Mesendoderm (in vitro differentiated cells): ENCODE measurements at regions not wholly inside any gene's neighbourhood (a gene's known extent, or its start where the extent isn't known, plus 50 kb on each side); places are given as distances from the start of the nearest gene placed in this dataset.
A peak's percentile ranks its signal among the peaks of the same experiment; 100 is the strongest.

Experiments
- DNase-seq: peaks from one replicate; pipeline ENCODE4 v3.0.0; 2013
- H2AK5ac ChIP-seq: 2 replicates; pipeline ENCODE4 v1.6.1; 2013; ENCODE audit warnings: low read length, inconsistent platforms
- H2BK120ac ChIP-seq: 2 replicates; pipeline ENCODE4 v1.6.1; 2013; ENCODE audit warnings: low read depth, mild to moderate bottlenecking, low read length, moderate library complexity, mixed read lengths
- H2BK15ac ChIP-seq: replicated peaks from 2 replicates; pipeline ENCODE4 v1.6.1; 2013; ENCODE audit warnings: low read depth, mild to moderate bottlenecking, moderate library complexity
- H2BK5ac ChIP-seq: 2 replicates; pipeline ENCODE4 v1.6.1; 2013; ENCODE audit warnings: low read length, inconsistent platforms
- H3K18ac ChIP-seq: 2 replicates; pipeline ENCODE4 v1.6.1; 2013; ENCODE audit warnings: mild to moderate bottlenecking, low read length, mixed read lengths
- H3K23ac ChIP-seq: one replicate; pipeline ENCODE4 v1.6.1; 2013; ENCODE audit warnings: low read length
- H3K27ac ChIP-seq: 2 replicates; pipeline ENCODE4 v1.5.1; 2013; ENCODE audit warnings: low read depth, mild to moderate bottlenecking, inconsistent platforms, low read length, moderate library complexity
- H3K27me3 ChIP-seq: 2 replicates; pipeline ENCODE4 v1.6.1; 2013; ENCODE audit warnings: low read length, control low read depth, mild to moderate bottlenecking, inconsistent platforms; ENCODE audit not compliant: insufficient read depth, poor library complexity
- H3K36me3 ChIP-seq: 2 replicates; pipeline ENCODE4 v1.6.1; 2013; ENCODE audit warnings: low read length, inconsistent platforms; ENCODE audit not compliant: control insufficient read depth, insufficient read depth
- H3K4ac ChIP-seq: one replicate; pipeline ENCODE4 v1.6.1; 2013; ENCODE audit warnings: low read depth, mild to moderate bottlenecking, low read length, moderate library complexity
- H3K4me1 ChIP-seq: 2 replicates; pipeline ENCODE4 v1.6.1; 2013; ENCODE audit warnings: low read depth, low read length, inconsistent platforms; ENCODE audit not compliant: control insufficient read depth
- H3K4me2 ChIP-seq: 2 replicates; pipeline ENCODE4 v1.6.1; 2013; ENCODE audit warnings: low read length
- H3K4me3 ChIP-seq: 2 replicates; pipeline ENCODE4 v1.5.1; 2013; ENCODE audit warnings: mild to moderate bottlenecking, low read length
- H3K56ac ChIP-seq: one replicate; pipeline ENCODE4 v1.6.1; 2013; ENCODE audit warnings: low read length
- H3K79me1 ChIP-seq: 2 replicates; pipeline ENCODE4 v1.6.1; 2013; ENCODE audit warnings: low read length, inconsistent platforms
- H3K79me2 ChIP-seq: 2 replicates; pipeline ENCODE4 v1.6.1; 2013; ENCODE audit warnings: mild to moderate bottlenecking, low read length; ENCODE audit not compliant: control insufficient read depth, insufficient read depth
- H3K9ac ChIP-seq: 2 replicates; pipeline ENCODE4 v1.6.1; 2013; ENCODE audit warnings: low read length, inconsistent platforms
- H4K5ac ChIP-seq: one replicate; pipeline ENCODE4 v1.6.1; 2013; ENCODE audit warnings: low read length
- H4K8ac ChIP-seq: one replicate; pipeline ENCODE4 v1.6.1; 2013; ENCODE audit warnings: low read depth, mild to moderate bottlenecking, control low read depth, low read length, moderate library complexity
- WGBS: extraction: QIAGEN DNeasy Blood & Tissue Kit; methylation state at CpG from one replicate; pipeline ENCODE4 v1.1.7; 2013; ENCODE audit warnings: low lambda C conversion rate, missing lambda C conversion rate; ENCODE audit not compliant: insufficient coverage; ENCODE audit errors: extremely low coverage; 5-methylcytosine and 5-hydroxymethylcytosine counted together

DNA sequence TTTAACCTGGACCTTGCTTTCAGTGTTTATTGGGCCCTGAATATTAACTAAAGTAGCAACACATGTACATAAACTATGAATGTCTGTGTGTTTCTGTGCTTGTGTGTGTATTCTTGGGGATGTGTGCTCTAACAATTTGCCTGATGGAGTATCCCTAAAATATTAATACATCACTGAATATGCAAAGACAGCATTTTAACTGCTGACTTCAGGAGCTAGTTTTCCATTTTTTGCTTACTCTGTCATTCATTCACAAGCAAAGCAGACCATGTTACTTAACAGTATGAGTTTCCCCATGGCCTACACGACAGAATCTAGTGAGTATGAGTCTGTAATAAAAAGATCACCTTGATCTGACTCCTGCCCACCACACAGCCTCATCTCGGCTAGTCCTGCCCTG lies 402.8 kb downstream of the BCAT1 start:
- no peak overlapping the region for H2BK15ac ChIP-seq

GRCh38 chr12:24544368-24544767 lies 404.5 kb downstream of the BCAT1 start:
- no peak overlapping the region for H3K9ac ChIP-seq
- no peak for DNase-seq
- no peak overlapping the region for H3K4me3 ChIP-seq
- no peak overlapping the region for H3K56ac ChIP-seq
- no peaks in the 10 kb centered on the region for H3K79me1 ChIP-seq
- H4K8ac ChIP-seq: no peak overlapping the region
- no peaks in the 10 kb centered on the region for H3K36me3 ChIP-seq
- H3K79me2 ChIP-seq: no peaks in the 10 kb centered on the region
- H3K4ac ChIP-seq: no peak overlapping the region
- no peak overlapping the region for H3K4me2 ChIP-seq
- H3K23ac ChIP-seq: no peak overlapping the region
- H2BK120ac ChIP-seq: no peak overlapping the region
- H2BK15ac ChIP-seq: no peak overlapping the region
- no peaks in the 10 kb centered on the region for H3K27me3 ChIP-seq
- no peak overlapping the region for H2AK5ac ChIP-seq
- H2BK5ac ChIP-seq: no peak overlapping the region
- no peak overlapping the region for H3K27ac ChIP-seq
- H4K5ac ChIP-seq: no peak overlapping the region
- H3K4me1 ChIP-seq: no peaks in the 10 kb centered on the region
- no peak overlapping the region for H3K18ac ChIP-seq

More for the DNA sequence above, 402.8 kb downstream of the BCAT1 start:
- H3K27ac ChIP-seq: no peak overlapping the region
- H2AK5ac ChIP-seq: no peak overlapping the region
- no peak overlapping the region for H3K23ac ChIP-seq
- no peak overlapping the region for H3K4me2 ChIP-seq
- no peak overlapping the region for H4K8ac ChIP-seq
- H4K5ac ChIP-seq: no peak overlapping the region
- no peak overlapping the region for H2BK120ac ChIP-seq
- H2BK5ac ChIP-seq: no peak overlapping the region
- no peaks in the 10 kb centered on the region for H3K36me3 ChIP-seq
- H3K27me3 ChIP-seq: no peaks in the 10 kb centered on the region
- no peak for DNase-seq
- no CpG with 5 or more reads among the region's 2 CpGs for WGBS
- no peak overlapping the region for H3K18ac ChIP-seq
- no peak overlapping the region for H3K9ac ChIP-seq
- no peak overlapping the region for H3K56ac ChIP-seq
- H3K4ac ChIP-seq: no peak overlapping the region
- H3K4me1 ChIP-seq: no peaks in the 10 kb centered on the region
- H3K4me3 ChIP-seq: no peak overlapping the region
- no peaks in the 10 kb centered on the region for H3K79me2 ChIP-seq
- H3K79me1 ChIP-seq: no peaks in the 10 kb centered on the region

GRCh38 chr12:24541193-24541871 lies 407.6 kb downstream of the BCAT1 start:
- no peak overlapping the region for H3K27ac ChIP-seq
- no peaks in the 10 kb centered on the region for H3K79me1 ChIP-seq
- no peak overlapping the region for H2BK5ac ChIP-seq
- H3K56ac ChIP-seq: no peak overlapping the region
- H3K9ac ChIP-seq: no peak overlapping the region
- no peak overlapping the region for H4K8ac ChIP-seq
- no peaks in the 10 kb centered on the region for H3K36me3 ChIP-seq
- no peak overlapping the region for H3K4me2 ChIP-seq
- DNase-seq: no peak
- no peaks in the 10 kb centered on the region for H3K27me3 ChIP-seq
- no peak overlapping the region for H3K4me3 ChIP-seq
- H2BK15ac ChIP-seq: no peak overlapping the region
- no peak overlapping the region for H4K5ac ChIP-seq
- H3K4me1 ChIP-seq: no peaks in the 10 kb centered on the region
- H2BK120ac ChIP-seq: no peak overlapping the region
- WGBS: no CpG with 5 or more reads among the region's 5 CpGs
- no peak overlapping the region for H2AK5ac ChIP-seq
- H3K4ac ChIP-seq: no peak overlapping the region
- no peak overlapping the region for H3K23ac ChIP-seq
- no peak overlapping the region for H3K18ac ChIP-seq
- no peaks in the 10 kb centered on the region for H3K79me2 ChIP-seq

GRCh38 chr12:24539646-24540045 lies 409.3 kb downstream of the BCAT1 start:
- H2BK15ac ChIP-seq: no peak overlapping the region
- no peak overlapping the region for H3K9ac ChIP-seq
- H2BK5ac ChIP-seq: no peak overlapping the region
- H3K4ac ChIP-seq: no peak overlapping the region
- no peaks in the 10 kb centered on the region for H3K27me3 ChIP-seq
- H3K18ac ChIP-seq: no peak overlapping the region
- H3K23ac ChIP-seq: no peak overlapping the region
- H2BK120ac ChIP-seq: no peak overlapping the region
- no peak overlapping the region for H4K5ac ChIP-seq
- no peak overlapping the region for H4K8ac ChIP-seq
- H3K36me3 ChIP-seq: no peaks in the 10 kb centered on the region
- no peak overlapping the region for H2AK5ac ChIP-seq
- H3K79me1 ChIP-seq: no peaks in the 10 kb centered on the region
- no CpG with 5 or more reads among the region's 3 CpGs for WGBS
- H3K79me2 ChIP-seq: no peaks in the 10 kb centered on the region
- no peak overlapping the region for H3K4me2 ChIP-seq
- no peak overlapping the region for H3K56ac ChIP-seq
- H3K4me1 ChIP-seq: no peaks in the 10 kb centered on the region
- DNase-seq: no peak
- no peak overlapping the region for H3K27ac ChIP-seq
- H3K4me3 ChIP-seq: no peak overlapping the region

DNA sequence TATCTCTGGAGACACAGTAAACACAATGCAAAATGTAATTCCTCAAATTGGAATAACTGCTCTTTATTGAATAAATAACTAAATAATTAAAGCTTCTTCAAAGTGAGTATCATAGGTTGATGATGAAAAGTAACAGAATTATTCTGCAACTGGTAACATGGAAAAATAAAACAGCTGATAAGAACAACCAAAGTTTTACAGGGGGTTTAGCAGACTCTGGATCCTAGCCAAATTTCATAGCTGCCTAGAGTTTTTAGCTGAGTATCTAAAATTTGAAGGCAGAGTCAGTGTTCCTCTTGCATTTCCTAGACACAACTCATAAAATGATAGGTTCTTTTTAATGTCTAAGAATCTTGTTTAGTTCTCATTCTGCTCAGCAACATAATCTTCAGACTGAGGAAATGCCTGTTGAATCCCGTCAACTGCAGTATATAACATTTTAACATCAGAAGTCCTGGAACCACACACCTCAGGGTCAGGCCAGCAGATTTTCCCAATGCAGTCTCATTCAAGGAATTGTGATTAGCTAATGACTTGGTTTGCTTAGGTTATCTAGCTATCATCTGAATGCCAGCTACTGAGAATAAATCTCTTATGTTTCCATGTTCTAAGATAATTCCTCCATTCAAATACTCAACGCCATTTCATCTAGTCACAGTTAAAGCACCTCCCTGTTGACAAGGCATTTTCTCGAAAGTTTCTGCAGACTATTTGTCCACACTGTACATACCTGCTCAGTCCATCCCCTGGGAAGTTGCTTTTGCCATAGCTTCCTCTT lies 411.6 kb downstream of the BCAT1 start:
- Histone ChIP-seq H3K36me3 (no peaks in the 10 kb centered on the region), H3K9ac (no peak overlapping the region), H3K4ac (no peak overlapping the region), H3K79me1 (no peaks in the 10 kb centered on the region), H2BK5ac (no peak overlapping the region), H3K79me2 (no peaks in the 10 kb centered on the region), H3K23ac (no peak overlapping the region), H2BK120ac (no peak overlapping the region), H3K56ac (no peak overlapping the region), H3K4me1 (no peaks in the 10 kb centered on the region), H3K27ac (no peak overlapping the region), H3K27me3 (no peaks in the 10 kb centered on the region), H4K5ac (no peak overlapping the region), H4K8ac (peak overlapping the region; percentile 93), H3K18ac (no peak overlapping the region), H2AK5ac (no peak overlapping the region), H2BK15ac (peak overlapping the region; percentile 36), H3K4me3 (no peak overlapping the region), H3K4me2 (no peak overlapping the region)
- no CpG with 5 or more reads among the region's 3 CpGs for WGBS
- DNase-seq: no peak
